ENCODE measurements at regions not wholly inside any gene's neighbourhood (a gene's known extent, or its start where the extent isn't known, plus 50 kb on each side); places are given as distances from the start of the nearest gene placed in this dataset.

GRCh38 chr12:19846574-19846973 lies 407.3 kb downstream of the AEBP2 start:
- H3F3A ChIP-seq (ENCODE audit: control insufficient read depth, insufficient read depth) = no peaks in the 10 kb centered on the region
- no peaks in the 10 kb centered on the region for H3K9me2 ChIP-seq (replicated peaks; ENCODE audit: control insufficient read depth, low read length)
- H3K79me2 ChIP-seq (ENCODE audit: control insufficient read depth, low read length) = no peaks in the 10 kb centered on the region
- H3K4me3 ChIP-seq (ENCODE audit: low read length) = no peak overlapping the region
- peak overlapping the region; percentile 30; the same call in 1 of the 2 replicates for H3K4me2 ChIP-seq (ENCODE audit: low read length)
- TF ChIP-seq EZH2phosphoT487 (IDR thresholded peaks at IDR 0.05; ENCODE audit: borderline replicate concordance, low read length) = no peak
- no peak for TF ChIP-seq CTCF (IDR thresholded peaks at IDR 0.05; ENCODE audit: low read depth, low read length, poor library complexity, severe bottlenecking)
- H3K27ac ChIP-seq (ENCODE audit: low read depth, low read length) = no peak overlapping the region
- H3K9me3 ChIP-seq (ENCODE audit: control insufficient read depth, insufficient read depth, low read length) = 0 out of 2 replicates have a peak, but pooled peaks cover 4% of the 10 kb centered on the region
- no peaks in the 10 kb centered on the region for H3K36me3 ChIP-seq (ENCODE audit: control insufficient read depth, low read length)
- peaks cover 15% of the 10 kb centered on the region for H3K4me1 ChIP-seq (ENCODE audit: control insufficient read depth, low read length)
- no peaks in the 10 kb centered on the region; the same call in 1 of the 2 replicates for H3K27me3 ChIP-seq (ENCODE audit: control insufficient read depth, low read length)
- no peaks in the 10 kb centered on the region for H4K20me1 ChIP-seq (ENCODE audit: control insufficient read depth, insufficient read depth, low read depth, low read length)

GRCh38 chr12:19847294-19848059 lies 408.2 kb downstream of the AEBP2 start:
- Histone ChIP-seq H4K20me1 (ENCODE audit: control insufficient read depth, insufficient read depth, low read depth, low read length) (no peaks in the 10 kb centered on the region), H3K27ac (ENCODE audit: low read depth, low read length) (no peak overlapping the region), H3K79me2 (ENCODE audit: control insufficient read depth, low read length) (no peaks in the 10 kb centered on the region), H3K36me3 (ENCODE audit: control insufficient read depth, low read length) (no peaks in the 10 kb centered on the region), H3K4me3 (ENCODE audit: low read length) (no peak overlapping the region), H3F3A (ENCODE audit: control insufficient read depth, insufficient read depth) (no peaks in the 10 kb centered on the region), H3K9me2 (replicated peaks; ENCODE audit: control insufficient read depth, low read length) (no peaks in the 10 kb centered on the region), H3K4me2 (ENCODE audit: low read length) (peak overlapping the region; percentile 30), H3K27me3 (ENCODE audit: control insufficient read depth, low read length) (no peaks in the 10 kb centered on the region), H3K4me1 (ENCODE audit: control insufficient read depth, low read length) (peaks cover 15% of the 10 kb centered on the region), H3K9me3 (ENCODE audit: control insufficient read depth, insufficient read depth, low read length) (0 out of 2 replicates have a peak, but pooled peaks cover 4% of the 10 kb centered on the region)
- no peak for TF ChIP-seq CTCF (IDR thresholded peaks at IDR 0.05; ENCODE audit: low read depth, low read length, poor library complexity, severe bottlenecking)
- TF ChIP-seq EZH2phosphoT487 (IDR thresholded peaks at IDR 0.05; ENCODE audit: borderline replicate concordance, low read length) = no peak

- Histone ChIP-seq H3K9me3 (ENCODE audit: control insufficient read depth, insufficient read depth, low read length) (0 out of 2 replicates have a peak, but pooled peaks cover 4% of the 10 kb centered on the region), H3K27ac (ENCODE audit: low read depth, low read length) (no peak overlapping the region), H3F3A (ENCODE audit: control insufficient read depth, insufficient read depth) (no peaks in the 10 kb centered on the region), H3K9me2 (replicated peaks; ENCODE audit: control insufficient read depth, low read length) (no peaks in the 10 kb centered on the region), H4K20me1 (ENCODE audit: control insufficient read depth, insufficient read depth, low read depth, low read length) (no peaks in the 10 kb centered on the region), H3K4me2 (ENCODE audit: low read length) (no peak overlapping the region), H3K36me3 (ENCODE audit: control insufficient read depth, low read length) (no peaks in the 10 kb centered on the region), H3K27me3 (ENCODE audit: control insufficient read depth, low read length) (no peaks in the 10 kb centered on the region), H3K4me1 (ENCODE audit: control insufficient read depth, low read length) (peaks cover 15% of the 10 kb centered on the region), H3K79me2 (ENCODE audit: control insufficient read depth, low read length) (no peaks in the 10 kb centered on the region), H3K4me3 (ENCODE audit: low read length) (no peak overlapping the region)
- no peak for TF ChIP-seq EZH2phosphoT487 (IDR thresholded peaks at IDR 0.05; ENCODE audit: borderline replicate concordance, low read length)
- TF ChIP-seq CTCF (IDR thresholded peaks at IDR 0.05; ENCODE audit: low read depth, low read length, poor library complexity, severe bottlenecking) = no peak
Measured at GRCh38 chr12:19848421-19848820, 409.1 kb downstream of the AEBP2 start.
